SU-DHL-6 (cell line): ENCODE measurements at regions not wholly inside any gene's neighbourhood (a gene's known extent, or its start where the extent isn't known, plus 50 kb on each side); places are given as distances from the start of the nearest gene placed in this dataset.

ENCODE experiments used
- H2AFZ ChIP-seq: fragments of 200-600 bp; sonication (generic); 2 replicates; pipeline ENCODE4 v1.6.1; 2014; ENCODE audit warnings: low read depth, mild to moderate bottlenecking, moderate library complexity, mixed read lengths, antibody characterized with exemption, low read length; ENCODE audit not compliant: severe bottlenecking
- H3F3A ChIP-seq: fragments of 200-600 bp; shearing (Covaris generic); 2 replicates; pipeline ENCODE4 v1.6.0; 2016; ENCODE audit warnings: antibody characterized with exemption, mild to moderate bottlenecking; ENCODE audit not compliant: insufficient read depth
- H3K27ac ChIP-seq: fragments of 200-600 bp; sonication (generic); 2 replicates; pipeline ENCODE4 v1.5.1; 2016; ENCODE audit warnings: low read depth, mild to moderate bottlenecking, low read length, moderate library complexity, mixed read lengths
- H3K27me3 ChIP-seq: fragments of 200-600 bp; sonication (generic), shearing (Covaris generic); 2 replicates; pipeline ENCODE4 v1.6.0; 2014; ENCODE audit warnings: mild to moderate bottlenecking, low read length
- H3K36me3 ChIP-seq: fragments of 200-600 bp; sonication (generic); 2 replicates; pipeline ENCODE4 v1.6.1; 2014; ENCODE audit warnings: mild to moderate bottlenecking, low read length, mixed read lengths
- H3K4me2 ChIP-seq: fragments of 300-600, 200-600 bp; shearing (Covaris generic), sonication (generic); 2 replicates; pipeline ENCODE4 v1.6.0; 2014; ENCODE audit warnings: low read length, low read depth, mild to moderate bottlenecking; ENCODE audit not compliant: poor library complexity, severe bottlenecking
- H3K4me3 ChIP-seq: fragments of 200-600 bp; sonication (generic); 2 replicates; pipeline ENCODE4 v1.5.1; 2014; ENCODE audit warnings: antibody characterized with exemption, low read length, mild to moderate bottlenecking, mixed read lengths; ENCODE audit not compliant: insufficient read depth, poor library complexity, severe bottlenecking
- H3K79me2 ChIP-seq: fragments of 200-600 bp; sonication (generic); 2 replicates; pipeline ENCODE4 v1.6.1; 2014; ENCODE audit warnings: mild to moderate bottlenecking, low read length, moderate library complexity; ENCODE audit not compliant: insufficient read depth
- H3K9ac ChIP-seq: fragments of 200-600 bp; sonication (generic); 2 replicates; pipeline ENCODE4 v1.7.0; 2014; ENCODE audit warnings: mild to moderate bottlenecking, low read length
- H3K9me2 ChIP-seq: fragments of 200-600 bp; sonication (generic); replicated peaks from 2 replicates; pipeline ENCODE4 v1.6.1; 2014; ENCODE audit warnings: low read length; ENCODE audit not compliant: insufficient read depth
- H3K9me3 ChIP-seq: fragments of 200-600 bp; sonication (generic); 2 replicates; pipeline ENCODE4 v1.6.1; 2014; ENCODE audit warnings: low read length, mixed read lengths; ENCODE audit not compliant: insufficient read depth
- H4K20me1 ChIP-seq: fragments of 200-600 bp; sonication (generic); 2 replicates; pipeline ENCODE4 v1.6.1; 2014; ENCODE audit warnings: low read depth, mild to moderate bottlenecking, antibody characterized with exemption, low read length, moderate library complexity, mixed read lengths
- EZH2phosphoT487 ChIP-seq: fragments of 200-600 bp; sonication (generic), shearing (Covaris generic); conservative IDR thresholded peaks from 2 replicates; pipeline ENCODE4 v1.6.1; 2018; ENCODE audit warnings: mild to moderate bottlenecking, antibody characterized with exemption, low read length, moderate library complexity, mixed read lengths
- TF ChIP-seq, protein P1 (sequence below): fragments of 200-600 bp; sonication (generic); IDR thresholded peaks from one replicate; pipeline ENCODE4 v1.5.1; 2017; ENCODE audit warnings: antibody characterized with exemption, mild to moderate bottlenecking, low read length, moderate library complexity; ENCODE audit not compliant: insufficient read depth, poor library complexity, severe bottlenecking

GRCh38 chr16:65704866-65705265 lies 583.0 kb upstream of the CDH11 start:
- Histone ChIP-seq H3K4me2 (no peak overlapping the region), H3K79me2 (no peaks in the 10 kb centered on the region), H2AFZ (no peak overlapping the region)

DNA sequence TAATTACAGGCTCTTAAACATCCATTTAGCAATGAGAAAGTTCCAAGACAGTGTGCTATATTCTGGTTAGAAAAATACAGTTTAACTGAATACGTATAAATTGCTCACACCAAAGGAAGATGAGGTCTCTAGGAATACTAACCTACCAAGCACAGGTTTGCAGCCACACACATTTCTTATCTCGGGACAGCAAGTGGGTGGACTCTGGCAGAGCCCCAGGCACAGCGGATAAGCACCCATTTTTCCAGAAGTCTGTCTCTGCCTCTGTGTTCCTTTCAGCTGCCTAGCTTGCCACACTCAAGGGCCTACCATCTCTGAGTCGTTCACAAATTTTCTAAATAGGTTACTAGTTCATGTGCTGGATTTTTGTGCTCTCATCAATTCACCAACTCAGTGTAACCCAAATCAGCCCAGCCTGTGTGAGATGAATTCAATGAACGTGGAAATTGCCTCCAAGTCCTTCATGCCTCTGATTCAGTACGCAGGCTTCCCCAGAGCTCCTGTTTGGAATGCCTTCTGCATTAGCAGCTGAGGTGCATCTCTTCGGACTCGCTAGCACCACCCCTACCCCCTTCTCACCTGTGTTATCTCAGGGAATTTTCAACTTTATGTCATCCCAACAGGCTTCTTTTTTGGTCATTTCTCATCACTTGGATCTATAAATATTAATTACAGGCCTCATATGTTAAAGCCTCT lies 581.0 kb upstream of the CDH11 start:
- no peak overlapping the region for H2AFZ ChIP-seq
- TF ChIP-seq, protein P1, sequence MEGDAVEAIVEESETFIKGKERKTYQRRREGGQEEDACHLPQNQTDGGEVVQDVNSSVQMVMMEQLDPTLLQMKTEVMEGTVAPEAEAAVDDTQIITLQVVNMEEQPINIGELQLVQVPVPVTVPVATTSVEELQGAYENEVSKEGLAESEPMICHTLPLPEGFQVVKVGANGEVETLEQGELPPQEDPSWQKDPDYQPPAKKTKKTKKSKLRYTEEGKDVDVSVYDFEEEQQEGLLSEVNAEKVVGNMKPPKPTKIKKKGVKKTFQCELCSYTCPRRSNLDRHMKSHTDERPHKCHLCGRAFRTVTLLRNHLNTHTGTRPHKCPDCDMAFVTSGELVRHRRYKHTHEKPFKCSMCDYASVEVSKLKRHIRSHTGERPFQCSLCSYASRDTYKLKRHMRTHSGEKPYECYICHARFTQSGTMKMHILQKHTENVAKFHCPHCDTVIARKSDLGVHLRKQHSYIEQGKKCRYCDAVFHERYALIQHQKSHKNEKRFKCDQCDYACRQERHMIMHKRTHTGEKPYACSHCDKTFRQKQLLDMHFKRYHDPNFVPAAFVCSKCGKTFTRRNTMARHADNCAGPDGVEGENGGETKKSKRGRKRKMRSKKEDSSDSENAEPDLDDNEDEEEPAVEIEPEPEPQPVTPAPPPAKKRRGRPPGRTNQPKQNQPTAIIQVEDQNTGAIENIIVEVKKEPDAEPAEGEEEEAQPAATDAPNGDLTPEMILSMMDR: no peak
- no peak for TF ChIP-seq EZH2phosphoT487
- no peaks in the 10 kb centered on the region for H3K36me3 ChIP-seq
- no peaks in the 10 kb centered on the region for H3K9me2 ChIP-seq
- H3K4me3 ChIP-seq: no peak overlapping the region
- H3K27me3 ChIP-seq: no peaks in the 10 kb centered on the region
- no peaks in the 10 kb centered on the region for H3K79me2 ChIP-seq
- H3K9ac ChIP-seq: no peak overlapping the region
- H3F3A ChIP-seq: no peaks in the 10 kb centered on the region
- no peak overlapping the region for H3K4me2 ChIP-seq
- H4K20me1 ChIP-seq: no peaks in the 10 kb centered on the region
- H3K9me3 ChIP-seq: no peaks in the 10 kb centered on the region
- no peak overlapping the region for H3K27ac ChIP-seq

More at GRCh38 chr16:65704866-65705265, 583.0 kb upstream of the CDH11 start:
- Histone ChIP-seq H3K9me2 (no peaks in the 10 kb centered on the region), H3K9me3 (no peaks in the 10 kb centered on the region), H3K36me3 (no peaks in the 10 kb centered on the region), H3K27ac (no peak overlapping the region), H3F3A (no peaks in the 10 kb centered on the region), H3K4me3 (no peak overlapping the region), H3K27me3 (no peaks in the 10 kb centered on the region), H3K9ac (no peak overlapping the region), H4K20me1 (no peaks in the 10 kb centered on the region)
- TF ChIP-seq, protein P1: no peak
- TF ChIP-seq EZH2phosphoT487: no peak

GRCh38 chr16:65700596-65700995 lies 578.7 kb upstream of the CDH11 start:
- no peak overlapping the region for H3K9ac ChIP-seq
- H3K27me3 ChIP-seq: no peaks in the 10 kb centered on the region
- no peak overlapping the region for H3K4me2 ChIP-seq
- H3F3A ChIP-seq: no peaks in the 10 kb centered on the region
- H3K27ac ChIP-seq: no peak overlapping the region
- no peaks in the 10 kb centered on the region for H3K36me3 ChIP-seq
- TF ChIP-seq, protein P1: no peak
- no peak for TF ChIP-seq EZH2phosphoT487
- no peaks in the 10 kb centered on the region for H3K79me2 ChIP-seq
- H2AFZ ChIP-seq: no peak overlapping the region
- H3K9me3 ChIP-seq: no peaks in the 10 kb centered on the region
- no peak overlapping the region for H3K4me3 ChIP-seq
- H3K9me2 ChIP-seq: no peaks in the 10 kb centered on the region
- no peaks in the 10 kb centered on the region for H4K20me1 ChIP-seq
